ENCODE measurements at regions not wholly inside any gene's neighbourhood (a gene's known extent, or its start where the extent isn't known, plus 50 kb on each side); places are given as distances from the start of the nearest gene placed in this dataset.

DNA sequence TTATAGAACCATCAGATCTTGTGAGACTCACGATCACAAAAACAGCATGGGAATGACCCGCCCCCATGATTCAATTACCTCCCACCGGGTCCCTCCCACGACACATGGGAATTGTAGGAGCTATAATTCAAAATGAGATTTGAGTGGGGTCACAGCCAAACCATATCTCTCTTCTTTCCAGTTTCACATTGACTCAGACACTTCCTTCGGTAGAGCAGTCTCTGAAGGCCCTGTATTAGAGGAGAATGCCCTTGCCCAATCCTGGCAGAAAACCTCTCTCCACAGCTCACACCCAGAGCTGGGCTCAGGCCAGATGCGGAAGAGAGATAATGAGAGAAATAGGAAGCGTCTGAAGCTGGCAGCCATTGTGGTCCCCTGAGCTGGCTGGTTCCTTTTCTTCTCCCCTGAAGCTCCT lies 72.4 kb upstream of the CLDN10 start:
- ChIA-PET CTCF (interaction anchor here (0.6 to 1.3 kb wide), 6 partner anchors 12 to 1005 kb away, joined by 3 to 8 read pairs (median 4); no protein-coding TSS in a partner anchor), POLR2A (no interaction called here)
- no peaks in the 10 kb centered on the region for H3K36me3 ChIP-seq (ENCODE audit: control insufficient read depth in 2 of 2, insufficient read depth in 1 of 2, low read length in 2 of 2)
- H3K27ac ChIP-seq (ENCODE audit: extremely low read depth, low read depth, low read length): no peak overlapping the region
- no peaks in the 10 kb centered on the region for H3K4me1 ChIP-seq (ENCODE audit: control insufficient read depth, insufficient read depth, low read length)
- H3K9me3 ChIP-seq (ENCODE audit: control insufficient read depth, insufficient read depth, low read depth, low read length): no peaks in the 10 kb centered on the region
- TF ChIP-seq ZFP41 (tag by site-specific recombination; IDR thresholded peaks at IDR 0.05; ENCODE audit: borderline replicate concordance) (no peak), ZNF19 (tag by site-specific recombination; IDR thresholded peaks at IDR 0.05; ENCODE audit: low read depth) (no peak), EGR2 (tag by site-specific recombination; IDR thresholded peaks at IDR 0.05; ENCODE audit: low read depth) (peak; percentile 61), ZNF266 (tag by site-specific recombination; IDR thresholded peaks at IDR 0.05; ENCODE audit: low read depth) (no peak), ZFHX2 (tag by site-specific recombination; conservative IDR thresholded peaks at IDR 0.05) (peak; percentile 57)
- TF ChIP-seq, protein P1, sequence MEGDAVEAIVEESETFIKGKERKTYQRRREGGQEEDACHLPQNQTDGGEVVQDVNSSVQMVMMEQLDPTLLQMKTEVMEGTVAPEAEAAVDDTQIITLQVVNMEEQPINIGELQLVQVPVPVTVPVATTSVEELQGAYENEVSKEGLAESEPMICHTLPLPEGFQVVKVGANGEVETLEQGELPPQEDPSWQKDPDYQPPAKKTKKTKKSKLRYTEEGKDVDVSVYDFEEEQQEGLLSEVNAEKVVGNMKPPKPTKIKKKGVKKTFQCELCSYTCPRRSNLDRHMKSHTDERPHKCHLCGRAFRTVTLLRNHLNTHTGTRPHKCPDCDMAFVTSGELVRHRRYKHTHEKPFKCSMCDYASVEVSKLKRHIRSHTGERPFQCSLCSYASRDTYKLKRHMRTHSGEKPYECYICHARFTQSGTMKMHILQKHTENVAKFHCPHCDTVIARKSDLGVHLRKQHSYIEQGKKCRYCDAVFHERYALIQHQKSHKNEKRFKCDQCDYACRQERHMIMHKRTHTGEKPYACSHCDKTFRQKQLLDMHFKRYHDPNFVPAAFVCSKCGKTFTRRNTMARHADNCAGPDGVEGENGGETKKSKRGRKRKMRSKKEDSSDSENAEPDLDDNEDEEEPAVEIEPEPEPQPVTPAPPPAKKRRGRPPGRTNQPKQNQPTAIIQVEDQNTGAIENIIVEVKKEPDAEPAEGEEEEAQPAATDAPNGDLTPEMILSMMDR (tag by site-specific recombination; IDR thresholded peaks at IDR 0.05): no peak
- TF ChIP-seq, protein P2, sequence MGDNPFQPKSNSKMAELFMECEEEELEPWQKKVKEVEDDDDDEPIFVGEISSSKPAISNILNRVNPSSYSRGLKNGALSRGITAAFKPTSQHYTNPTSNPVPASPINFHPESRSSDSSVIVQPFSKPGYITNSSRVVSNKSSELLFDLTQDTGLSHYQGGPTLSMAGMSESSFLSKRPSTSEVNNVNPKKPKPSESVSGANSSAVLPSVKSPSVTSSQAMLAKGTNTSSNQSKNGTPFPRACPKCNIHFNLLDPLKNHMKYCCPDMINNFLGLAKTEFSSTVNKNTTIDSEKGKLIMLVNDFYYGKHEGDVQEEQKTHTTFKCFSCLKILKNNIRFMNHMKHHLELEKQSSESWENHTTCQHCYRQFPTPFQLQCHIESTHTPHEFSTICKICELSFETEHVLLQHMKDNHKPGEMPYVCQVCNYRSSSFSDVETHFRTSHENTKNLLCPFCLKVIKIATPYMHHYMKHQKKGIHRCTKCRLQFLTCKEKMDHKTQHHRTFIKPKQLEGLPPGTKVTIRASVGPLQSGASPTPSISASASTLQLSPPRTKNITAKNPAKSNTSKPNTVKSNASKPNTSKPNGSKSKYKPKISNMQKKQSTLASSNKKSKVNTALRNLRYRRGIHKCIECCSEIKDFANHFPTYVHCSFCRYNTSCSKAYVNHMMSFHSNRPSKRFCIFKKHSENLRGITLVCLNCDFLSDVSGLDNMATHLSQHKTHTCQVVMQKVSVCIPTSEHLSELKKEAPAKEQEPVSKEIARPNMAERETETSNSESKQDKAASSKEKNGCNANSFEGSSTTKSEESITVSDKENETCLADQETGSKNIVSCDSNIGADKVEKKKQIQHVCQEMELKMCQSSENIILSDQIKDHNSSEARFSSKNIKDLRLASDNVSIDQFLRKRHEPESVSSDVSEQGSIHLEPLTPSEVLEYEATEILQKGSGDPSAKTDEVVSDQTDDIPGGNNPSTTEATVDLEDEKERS (tag by site-specific recombination; IDR thresholded peaks at IDR 0.05): no peak
- TF ChIP-seq, protein P3, sequence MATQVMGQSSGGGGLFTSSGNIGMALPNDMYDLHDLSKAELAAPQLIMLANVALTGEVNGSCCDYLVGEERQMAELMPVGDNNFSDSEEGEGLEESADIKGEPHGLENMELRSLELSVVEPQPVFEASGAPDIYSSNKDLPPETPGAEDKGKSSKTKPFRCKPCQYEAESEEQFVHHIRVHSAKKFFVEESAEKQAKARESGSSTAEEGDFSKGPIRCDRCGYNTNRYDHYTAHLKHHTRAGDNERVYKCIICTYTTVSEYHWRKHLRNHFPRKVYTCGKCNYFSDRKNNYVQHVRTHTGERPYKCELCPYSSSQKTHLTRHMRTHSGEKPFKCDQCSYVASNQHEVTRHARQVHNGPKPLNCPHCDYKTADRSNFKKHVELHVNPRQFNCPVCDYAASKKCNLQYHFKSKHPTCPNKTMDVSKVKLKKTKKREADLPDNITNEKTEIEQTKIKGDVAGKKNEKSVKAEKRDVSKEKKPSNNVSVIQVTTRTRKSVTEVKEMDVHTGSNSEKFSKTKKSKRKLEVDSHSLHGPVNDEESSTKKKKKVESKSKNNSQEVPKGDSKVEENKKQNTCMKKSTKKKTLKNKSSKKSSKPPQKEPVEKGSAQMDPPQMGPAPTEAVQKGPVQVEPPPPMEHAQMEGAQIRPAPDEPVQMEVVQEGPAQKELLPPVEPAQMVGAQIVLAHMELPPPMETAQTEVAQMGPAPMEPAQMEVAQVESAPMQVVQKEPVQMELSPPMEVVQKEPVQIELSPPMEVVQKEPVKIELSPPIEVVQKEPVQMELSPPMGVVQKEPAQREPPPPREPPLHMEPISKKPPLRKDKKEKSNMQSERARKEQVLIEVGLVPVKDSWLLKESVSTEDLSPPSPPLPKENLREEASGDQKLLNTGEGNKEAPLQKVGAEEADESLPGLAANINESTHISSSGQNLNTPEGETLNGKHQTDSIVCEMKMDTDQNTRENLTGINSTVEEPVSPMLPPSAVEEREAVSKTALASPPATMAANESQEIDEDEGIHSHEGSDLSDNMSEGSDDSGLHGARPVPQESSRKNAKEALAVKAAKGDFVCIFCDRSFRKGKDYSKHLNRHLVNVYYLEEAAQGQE (tag by site-specific recombination; IDR thresholded peaks at IDR 0.05): no peak
- no peak overlapping the region for H3K4me3 ChIP-seq (ENCODE audit: low read depth, low read length)

DNA sequence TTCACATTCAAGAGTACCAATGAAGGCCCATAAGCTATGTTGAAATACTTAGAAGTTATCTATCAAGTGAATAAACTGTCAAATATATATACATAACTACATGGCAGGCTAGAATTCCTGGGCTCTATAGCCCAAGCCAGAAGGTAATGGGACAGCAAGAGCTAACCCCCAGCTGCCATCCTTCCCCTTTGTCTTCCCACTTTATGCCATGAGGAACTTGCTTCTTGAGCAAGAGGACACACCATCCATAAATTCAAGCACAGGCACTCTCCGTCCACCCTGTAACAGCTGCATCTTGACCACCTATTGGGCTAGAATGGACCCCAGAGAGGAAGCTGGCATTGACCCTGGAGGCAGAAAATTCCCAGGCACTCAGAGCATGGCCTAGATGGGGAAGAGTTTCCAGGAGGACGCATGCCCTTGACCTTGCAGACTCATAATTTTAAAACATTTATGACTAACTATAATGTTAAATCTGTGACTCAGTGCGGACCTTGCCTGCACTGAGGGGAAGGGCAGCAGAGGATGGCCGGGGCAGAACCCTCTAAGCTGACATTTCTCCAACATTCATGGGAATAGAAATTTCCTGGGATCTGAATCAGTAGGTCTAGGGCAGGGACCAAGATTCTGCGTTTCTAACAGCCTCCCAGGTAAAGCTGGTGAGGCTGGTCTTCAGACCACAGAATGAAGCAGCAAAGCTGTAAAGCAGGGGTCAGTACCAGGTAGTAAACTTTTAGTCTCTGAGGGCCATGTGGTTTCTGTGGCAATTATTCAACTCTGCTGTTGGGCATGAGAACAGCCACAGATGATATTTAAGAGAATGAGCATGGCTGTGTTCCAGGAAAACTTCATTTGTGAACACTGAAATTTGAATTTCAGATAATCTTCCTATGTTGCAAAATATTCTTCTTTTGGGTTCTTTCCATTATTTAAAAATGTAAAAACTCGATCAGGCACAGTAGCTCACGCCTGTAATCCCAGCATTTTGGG lies 71.4 kb upstream of the CLDN10 start:
- Histone ChIP-seq H3K36me3 (ENCODE audit: control insufficient read depth in 2 of 2, insufficient read depth in 1 of 2, low read length in 2 of 2) (no peaks in the 10 kb centered on the region), H3K27ac (ENCODE audit: extremely low read depth, low read depth, low read length) (no peak overlapping the region), H3K4me1 (ENCODE audit: control insufficient read depth, insufficient read depth, low read length) (no peaks in the 10 kb centered on the region), H3K9me3 (ENCODE audit: control insufficient read depth, insufficient read depth, low read depth, low read length) (no peaks in the 10 kb centered on the region), H3K4me3 (ENCODE audit: low read depth, low read length) (no peak overlapping the region)
- CTCF ChIA-PET: interaction anchor here (0.6 to 1.3 kb wide), 3 partner anchors 55 to 291 kb away, joined by 3 to 8 read pairs (median 3); no protein-coding TSS in a partner anchor
- TF ChIP-seq ZNF423 (tag by site-specific recombination; IDR thresholded peaks at IDR 0.05) (no peak), ZIC2 (tag by site-specific recombination; IDR thresholded peaks at IDR 0.05) (no peak)
- POLR2A ChIA-PET: no interaction called here

DNA sequence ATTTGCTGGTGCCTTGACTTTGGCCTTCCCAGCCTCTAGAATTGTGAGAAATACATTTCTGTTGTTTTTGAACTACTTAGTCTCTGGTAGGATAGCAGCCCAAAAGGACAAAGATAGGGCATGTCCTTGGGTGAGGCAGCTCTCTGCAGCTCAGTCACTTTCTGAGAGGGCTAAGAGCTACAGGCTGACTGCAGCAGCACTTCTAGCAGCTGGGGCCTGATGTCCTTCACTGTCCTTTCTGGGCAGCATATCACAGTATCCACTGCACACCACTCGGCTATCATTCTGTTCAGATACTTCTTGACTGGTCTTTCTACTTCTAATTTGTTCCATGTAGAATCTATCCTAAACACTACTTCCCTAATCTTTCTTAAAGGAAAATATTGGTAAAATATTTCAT lies 68.5 kb upstream of the CLDN10 start:
- ChIA-PET CTCF (no interaction called here), POLR2A (no interaction called here)
- Histone ChIP-seq H3K4me3 (ENCODE audit: low read depth, low read length) (no peak overlapping the region), H3K9me3 (ENCODE audit: control insufficient read depth, insufficient read depth, low read depth, low read length) (no peaks in the 10 kb centered on the region), H3K4me1 (ENCODE audit: control insufficient read depth, insufficient read depth, low read length) (no peaks in the 10 kb centered on the region), H3K27ac (ENCODE audit: extremely low read depth, low read depth, low read length) (no peak overlapping the region), H3K36me3 (ENCODE audit: control insufficient read depth in 2 of 2, insufficient read depth in 1 of 2, low read length in 2 of 2) (no peaks in the 10 kb centered on the region)
- TF ChIP-seq ZNF677 (tag by site-specific recombination; IDR thresholded peaks at IDR 0.05) (no peak), ZNF239 (tag by site-specific recombination; IDR thresholded peaks at IDR 0.05) (no peak), EGR2 (tag by site-specific recombination; IDR thresholded peaks at IDR 0.05; ENCODE audit: low read depth) (no peak), ZNF391 (tag by site-specific recombination; IDR thresholded peaks at IDR 0.05; ENCODE audit: borderline replicate concordance, low read depth) (no peak), ZNF548 (tag by site-specific recombination; IDR thresholded peaks at IDR 0.05) (no peak), ZNF544 (tag by site-specific recombination; IDR thresholded peaks at IDR 0.05) (no peak), GFI1B (tag by site-specific recombination; IDR thresholded peaks at IDR 0.05) (no peak)
- TF ChIP-seq, protein P4, sequence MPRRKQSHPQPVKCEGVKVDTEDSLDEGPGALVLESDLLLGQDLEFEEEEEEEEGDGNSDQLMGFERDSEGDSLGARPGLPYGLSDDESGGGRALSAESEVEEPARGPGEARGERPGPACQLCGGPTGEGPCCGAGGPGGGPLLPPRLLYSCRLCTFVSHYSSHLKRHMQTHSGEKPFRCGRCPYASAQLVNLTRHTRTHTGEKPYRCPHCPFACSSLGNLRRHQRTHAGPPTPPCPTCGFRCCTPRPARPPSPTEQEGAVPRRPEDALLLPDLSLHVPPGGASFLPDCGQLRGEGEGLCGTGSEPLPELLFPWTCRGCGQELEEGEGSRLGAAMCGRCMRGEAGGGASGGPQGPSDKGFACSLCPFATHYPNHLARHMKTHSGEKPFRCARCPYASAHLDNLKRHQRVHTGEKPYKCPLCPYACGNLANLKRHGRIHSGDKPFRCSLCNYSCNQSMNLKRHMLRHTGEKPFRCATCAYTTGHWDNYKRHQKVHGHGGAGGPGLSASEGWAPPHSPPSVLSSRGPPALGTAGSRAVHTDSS (tag by site-specific recombination; IDR thresholded peaks at IDR 0.05): no peak
- TF ChIP-seq, protein P5, sequence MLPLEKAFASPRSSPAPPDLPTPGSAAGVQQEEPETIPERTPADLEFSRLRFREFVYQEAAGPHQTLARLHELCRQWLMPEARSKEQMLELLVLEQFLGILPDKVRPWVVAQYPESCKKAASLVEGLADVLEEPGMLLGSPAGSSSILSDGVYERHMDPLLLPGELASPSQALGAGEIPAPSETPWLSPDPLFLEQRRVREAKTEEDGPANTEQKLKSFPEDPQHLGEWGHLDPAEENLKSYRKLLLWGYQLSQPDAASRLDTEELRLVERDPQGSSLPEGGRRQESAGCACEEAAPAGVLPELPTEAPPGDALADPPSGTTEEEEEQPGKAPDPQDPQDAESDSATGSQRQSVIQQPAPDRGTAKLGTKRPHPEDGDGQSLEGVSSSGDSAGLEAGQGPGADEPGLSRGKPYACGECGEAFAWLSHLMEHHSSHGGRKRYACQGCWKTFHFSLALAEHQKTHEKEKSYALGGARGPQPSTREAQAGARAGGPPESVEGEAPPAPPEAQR (tag by site-specific recombination; IDR thresholded peaks at IDR 0.05): no peak
